NB4 (cell line): ENCODE measurements at regions not wholly inside any gene's neighbourhood (a gene's known extent, or its start where the extent isn't known, plus 50 kb on each side); places are given as distances from the start of the nearest gene placed in this dataset.

Experiments used
- DNase-seq: peaks from one replicate; pipeline ENCODE4 v3.0.0; 2010; ENCODE audit warnings: low read depth
- H3K4me3 ChIP-seq: one replicate; pipeline ENCODE4 v1.5.1; 2011; ENCODE audit warnings: mild to moderate bottlenecking, low read depth, low read length, moderate library complexity
- MAX ChIP-seq: IDR thresholded peaks from 2 replicates; pipeline ENCODE4 v1.6.1; 2011; ENCODE audit warnings: low read depth, low read length
- MYC ChIP-seq: IDR thresholded peaks from 2 replicates; pipeline ENCODE4 v1.6.1; 2011; ENCODE audit warnings: low read depth, low read length
- POLR2A ChIP-seq: IDR thresholded peaks from 2 replicates; pipeline ENCODE4 v1.6.1; 2011; ENCODE audit warnings: mild to moderate bottlenecking; ENCODE audit not compliant: insufficient read length; ENCODE audit errors: extremely low read depth
- TF ChIP-seq, protein P1 (sequence below): IDR thresholded peaks from one replicate; pipeline ENCODE4 v1.5.1; 2012; ENCODE audit warnings: low read depth, low read length

- DNase-seq, result no peak
- no peak overlapping the region for H3K4me3 ChIP-seq
- TF ChIP-seq MAX (no peak), POLR2A (no peak), MYC (no peak)
- TF ChIP-seq, protein P1, sequence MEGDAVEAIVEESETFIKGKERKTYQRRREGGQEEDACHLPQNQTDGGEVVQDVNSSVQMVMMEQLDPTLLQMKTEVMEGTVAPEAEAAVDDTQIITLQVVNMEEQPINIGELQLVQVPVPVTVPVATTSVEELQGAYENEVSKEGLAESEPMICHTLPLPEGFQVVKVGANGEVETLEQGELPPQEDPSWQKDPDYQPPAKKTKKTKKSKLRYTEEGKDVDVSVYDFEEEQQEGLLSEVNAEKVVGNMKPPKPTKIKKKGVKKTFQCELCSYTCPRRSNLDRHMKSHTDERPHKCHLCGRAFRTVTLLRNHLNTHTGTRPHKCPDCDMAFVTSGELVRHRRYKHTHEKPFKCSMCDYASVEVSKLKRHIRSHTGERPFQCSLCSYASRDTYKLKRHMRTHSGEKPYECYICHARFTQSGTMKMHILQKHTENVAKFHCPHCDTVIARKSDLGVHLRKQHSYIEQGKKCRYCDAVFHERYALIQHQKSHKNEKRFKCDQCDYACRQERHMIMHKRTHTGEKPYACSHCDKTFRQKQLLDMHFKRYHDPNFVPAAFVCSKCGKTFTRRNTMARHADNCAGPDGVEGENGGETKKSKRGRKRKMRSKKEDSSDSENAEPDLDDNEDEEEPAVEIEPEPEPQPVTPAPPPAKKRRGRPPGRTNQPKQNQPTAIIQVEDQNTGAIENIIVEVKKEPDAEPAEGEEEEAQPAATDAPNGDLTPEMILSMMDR, result no peak
Observed at GRCh38 chr15:39153058-39153714, 427.7 kb upstream of the THBS1 start.

- no peak overlapping the region for H3K4me3 ChIP-seq
- TF ChIP-seq MAX (no peak), MYC (no peak), POLR2A (no peak)
- TF ChIP-seq, protein P1, result no peak
- no peak for DNase-seq
Observed at GRCh38 chr15:39153716-39154115, 427.2 kb upstream of the THBS1 start.

DNA sequence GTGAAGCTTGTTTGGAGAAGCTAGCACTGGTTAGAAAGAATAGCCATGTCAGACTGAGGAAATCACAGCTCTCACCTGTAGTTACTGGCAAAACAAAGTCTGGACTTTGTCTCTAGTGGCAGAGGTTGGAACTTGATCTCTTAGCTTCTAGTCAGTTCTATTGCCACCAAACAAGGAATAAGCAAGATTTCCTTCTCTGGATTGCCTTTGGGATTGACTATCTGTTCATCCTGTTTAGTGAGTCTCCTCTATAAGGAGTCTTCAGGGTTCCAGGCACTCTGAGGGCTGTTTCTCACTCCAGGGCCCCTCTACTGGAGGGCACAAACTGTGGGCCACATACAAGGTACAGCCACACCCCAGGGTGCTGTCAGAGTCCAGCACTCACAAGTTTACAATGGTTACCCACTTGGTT is 426.6 kb upstream of the THBS1 start:
- TF ChIP-seq POLR2A, result no peak
- no peak for TF ChIP-seq MYC
- no peak for TF ChIP-seq MAX
- TF ChIP-seq, protein P1, result no peak
- no peak for DNase-seq
- no peak overlapping the region for H3K4me3 ChIP-seq

DNA sequence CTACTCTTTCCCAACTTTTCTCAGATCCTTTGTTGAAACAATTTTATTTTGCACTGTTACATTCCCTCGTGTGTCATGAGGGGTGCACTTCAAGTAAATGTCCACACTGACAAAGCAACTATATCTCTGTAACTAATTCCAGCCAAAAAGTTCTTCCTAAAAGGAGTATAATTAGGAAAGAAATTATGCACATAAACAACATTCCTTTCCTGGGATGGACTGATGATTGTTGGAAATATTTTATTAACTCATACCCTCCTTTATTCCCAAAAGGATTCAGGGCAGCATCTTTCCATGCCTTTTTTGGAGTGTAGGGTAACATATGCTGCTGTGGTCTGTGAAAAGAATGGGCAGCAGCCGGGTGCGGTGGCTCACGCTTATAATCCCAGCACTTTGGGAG is 426.1 kb upstream of the THBS1 start:
- no peak for DNase-seq
- TF ChIP-seq MYC (no peak), POLR2A (no peak), MAX (no peak)
- TF ChIP-seq, protein P1, result no peak
- no peak overlapping the region for H3K4me3 ChIP-seq

DNA sequence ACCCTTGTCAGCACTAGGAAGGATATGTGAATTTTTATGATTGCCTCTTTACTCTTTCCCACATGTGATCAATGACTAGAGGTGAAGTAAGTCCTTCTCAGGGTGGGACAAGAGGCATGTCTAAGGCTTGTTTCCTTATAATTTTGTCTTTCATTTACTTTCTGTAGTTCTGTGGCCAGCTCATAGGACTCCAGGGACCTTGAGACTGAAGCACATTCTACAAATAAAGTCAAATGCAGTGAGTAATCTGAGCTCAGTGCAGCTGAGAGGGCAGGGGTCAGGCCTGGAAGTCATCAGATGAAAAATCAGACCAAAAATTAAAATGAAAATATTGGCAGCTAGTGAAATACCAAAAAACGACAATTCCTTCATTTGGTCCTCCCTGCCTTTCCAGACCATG is 424.7 kb upstream of the THBS1 start:
- no peak for TF ChIP-seq POLR2A
- TF ChIP-seq, protein P1, result no peak
- no peak overlapping the region for H3K4me3 ChIP-seq
- DNase-seq, result no peak

- TF ChIP-seq MAX, result no peak
- no peak for TF ChIP-seq MYC
- TF ChIP-seq, protein P1, result no peak
- no peak for TF ChIP-seq POLR2A
- no peak for DNase-seq
- no peak overlapping the region for H3K4me3 ChIP-seq
Observed at GRCh38 chr15:39156646-39157250, 424.1 kb upstream of the THBS1 start.
